Endothelial cell of umbilical vein (primary cell): ENCODE measurements at regions not wholly inside any gene's neighbourhood (a gene's known extent, or its start where the extent isn't known, plus 50 kb on each side); places are given as distances from the start of the nearest gene placed in this dataset.

Experiments
- BruUV-seq: library from RNA; stranded (reverse); fragments of 400-500 nt; replicated peaks from 2 replicates; lab custom pipeline; 2021; lab: Mats Ljungman, UMichigan
- CTCF ChIA-PET: fragments of 300-600, 350-600 bp; sonication (Branson Sonifier 250); formaldehyde crosslinking; loops from one replicate; lab custom pipeline; 2021; ENCODE audit warnings: antibody characterized with exemption, inconsistent platforms; lab: Charles Lee
- POLR2A ChIA-PET: fragments of 300-600, 350-600 bp; sonication (Branson Sonifier 250); formaldehyde crosslinking; loops from one replicate; lab custom pipeline; 2021; ENCODE audit warnings: antibody characterized with exemption, inconsistent platforms; lab: Charles Lee
- DNase-seq: peaks from one replicate; pipeline ENCODE4 v3.0.0-alpha.2; 2011; ENCODE audit warnings: low read depth, low spot score
- FAIRE-seq: peaks from 2 replicates; lab custom pipeline; 2011; peaks lifted over from hg19 to GRCh38; lab: Jason Lieb, UNC
- H2AFZ ChIP-seq: 2 replicates; pipeline ENCODE4 v1.6.0; 2012; ENCODE audit warnings: low read depth, low read length, control low read depth, inconsistent platforms
- H3K27ac ChIP-seq: 2 replicates; pipeline ENCODE4 v1.5.1; 2011; ENCODE audit warnings: low read depth, mild to moderate bottlenecking, control low read depth, low read length, moderate library complexity; ENCODE audit not compliant: insufficient read depth
- H3K27me3 ChIP-seq, 2 experiments: 2 replicates each; pipeline versions ENCODE4 v1.6.0 to v1.6.1; 2011; ENCODE audit warnings: low read length in 2 of 2, mixed read lengths in 1 of 2; ENCODE audit not compliant: control insufficient read depth in 2 of 2, insufficient read depth in 2 of 2
- H3K36me3 ChIP-seq, 2 experiments: 2 replicates in 1 of 2; 3 replicates in 1 of 2; pipeline ENCODE4 v1.5.1; 2011; ENCODE audit warnings: low read length in 2 of 2, mild to moderate bottlenecking in 1 of 2, moderate library complexity in 1 of 2; ENCODE audit not compliant: control insufficient read depth in 2 of 2, insufficient read depth in 2 of 2; ENCODE audit errors: extremely low read depth in 1 of 2
- H3K4me1 ChIP-seq: 3 replicates; pipeline ENCODE4 v1.5.1; 2011; ENCODE audit warnings: mild to moderate bottlenecking, low read length; ENCODE audit not compliant: control insufficient read depth, insufficient read depth; ENCODE audit errors: extremely low read depth
- H3K4me2 ChIP-seq: 2 replicates; pipeline ENCODE4 v1.6.1; 2011; ENCODE audit warnings: low read length, control low read depth, mixed read lengths; ENCODE audit not compliant: insufficient read depth
- H3K4me3 ChIP-seq, 3 experiments: fragments of 200-600 bp in 1 of 3; sonication (generic), shearing (Covaris generic) in 1 of 3; replicated peaks in 1 of 3; 2 replicates each; pipeline ENCODE4 v1.5.1; 2011 to 2016; ENCODE audit warnings: control low read depth in 3 of 3, low read length in 3 of 3, mild to moderate bottlenecking in 2 of 3, inconsistent platforms in 1 of 3, low read depth in 1 of 3, moderate library complexity in 1 of 3; ENCODE audit not compliant: insufficient read depth in 1 of 3
- H3K79me2 ChIP-seq: 2 replicates; pipeline ENCODE4 v1.6.0; 2012; ENCODE audit warnings: low read length, inconsistent platforms; ENCODE audit not compliant: control insufficient read depth, insufficient read depth
- H3K9ac ChIP-seq: replicated peaks from 2 replicates; pipeline ENCODE3; 2011; ENCODE audit warnings: low read length, control low read depth; ENCODE audit not compliant: insufficient read depth; ENCODE audit errors: extremely low read depth
- H3K9me1 ChIP-seq: replicated peaks from 3 replicates; pipeline ENCODE4 v1.6.0; 2011; ENCODE audit warnings: mild to moderate bottlenecking, low read length; ENCODE audit not compliant: control insufficient read depth, insufficient read depth; ENCODE audit errors: extremely low read depth
- H3K9me3 ChIP-seq: replicated peaks from 2 replicates; pipeline ENCODE4 v1.5.1; 2012; ENCODE audit warnings: low read length, inconsistent platforms; ENCODE audit not compliant: control insufficient read depth, insufficient read depth
- H4K20me1 ChIP-seq: replicated peaks from 2 replicates; pipeline ENCODE3; 2011; ENCODE audit warnings: mild to moderate bottlenecking, low read length; ENCODE audit not compliant: control insufficient read depth, insufficient read depth; ENCODE audit errors: extremely low read depth
- CTCF ChIP-seq, 2 donors: IDR thresholded peaks; 1 replicate in 1 of 2; 2 replicates in 1 of 2; pipeline ENCODE4 v1.5.1; 2011; ENCODE audit warnings: low read length in 2 of 2, mild to moderate bottlenecking in 2 of 2, moderate library complexity in 2 of 2, control low read depth in 1 of 2, inconsistent platforms in 1 of 2, low read depth in 1 of 2; ENCODE audit not compliant: insufficient read depth in 1 of 2; ENCODE audit errors: extremely low read depth in 1 of 2
- EZH2 ChIP-seq: IDR thresholded peaks from 2 replicates; pipeline ENCODE4 v1.6.1; 2012; ENCODE audit warnings: borderline replicate concordance, low read depth, mild to moderate bottlenecking, moderate library complexity, low read length, inconsistent platforms; ENCODE audit not compliant: severe bottlenecking
- FOS ChIP-seq: IDR thresholded peaks from 2 replicates; pipeline ENCODE4 v1.6.1; 2011; ENCODE audit warnings: mild to moderate bottlenecking, low read length, moderate library complexity, borderline replicate concordance; ENCODE audit not compliant: insufficient read depth
- GATA2 ChIP-seq: IDR thresholded peaks from 2 replicates; pipeline ENCODE4 v1.7.0; 2011; ENCODE audit warnings: low read depth, mild to moderate bottlenecking, moderate library complexity, mixed read lengths, low read length; ENCODE audit not compliant: insufficient read length, insufficient read depth
- JUN ChIP-seq: IDR thresholded peaks from 2 replicates; pipeline ENCODE4 v1.6.1; 2011; ENCODE audit warnings: borderline replicate concordance, low read depth; ENCODE audit not compliant: insufficient read length, insufficient read depth
- MAX ChIP-seq: IDR thresholded peaks from 2 replicates; pipeline ENCODE4 v1.6.1; 2011; ENCODE audit not compliant: insufficient read depth, insufficient read length
- MYC ChIP-seq: IDR thresholded peaks from one replicate; pipeline ENCODE4 v1.6.1; 2011; ENCODE audit warnings: mild to moderate bottlenecking, low read depth, low read length
- POLR2A ChIP-seq: IDR thresholded peaks from 2 replicates; pipeline ENCODE4 v1.6.1; 2012; ENCODE audit warnings: low read depth, mild to moderate bottlenecking, control low read depth, low read length
- POLR2AphosphoS5 ChIP-seq: IDR thresholded peaks from 2 replicates; pipeline ENCODE4 v1.6.1; 2012; ENCODE audit warnings: low read depth, mild to moderate bottlenecking, control low read depth, low read length, moderate library complexity; ENCODE audit not compliant: insufficient read depth
- dilution Hi-C: fragments of 300-500 bp; cut with MboI; formaldehyde crosslinking; loops from one replicate; pipeline ENCODE4 v1.15.0; 2019; ENCODE audit warnings: low sequenced_read_pairs; ENCODE audit not compliant: extremely low pct_ligation_motif_present
- intact Hi-C: fragments of 100-400 bp; cut with micrococcal nuclease; formaldehyde crosslinking; loops from one replicate; pipeline ENCODE4 v1.10.0; 2022

- FAIRE-seq, result no peak
Observed at GRCh38 chr6:119661628-119662027, 312.1 kb upstream of the MAN1A1 start.

More at GRCh38 chr6:119661628-119662027, 312.1 kb upstream of the MAN1A1 start:
- intact Hi-C loops, result no loop called here
- Histone ChIP-seq H3K36me3 (no peaks in the 10 kb centered on the region), H3K4me2 (no peak overlapping the region), H2AFZ (no peak overlapping the region), H3K27me3 (no peaks in the 10 kb centered on the region), H3K27ac (no peak overlapping the region), H3K4me1 (no peaks in the 10 kb centered on the region), H3K9ac (no peak overlapping the region), H3K79me2 (no peaks in the 10 kb centered on the region), H3K9me3 (no peaks in the 10 kb centered on the region), H3K4me3 (no peak overlapping the region), H3K9me1 (no peaks in the 10 kb centered on the region), H4K20me1 (no peaks in the 10 kb centered on the region)
- dilution Hi-C loops, result no loop called here
- DNase-seq, result no peak
- TF ChIP-seq JUN (no peak), CTCF (IDR thresholded peaks at IDR 0.05; ENCODE audit: extremely low read depth in 1 of 2, insufficient read depth in 1 of 2, low read depth in 1 of 2, low read length in 2 of 2) (no peak), MYC (no peak), EZH2 (no peak), GATA2 (no peak), POLR2AphosphoS5 (no peak), MAX (no peak), POLR2A (no peak), FOS (no peak)
- ChIA-PET POLR2A (no interaction called here), CTCF (no interaction called here)
- no TSS peak for BruUV-seq
